Activated naive CD8-positive, alpha-beta T cell treated with anti-CD3 and anti-CD28 coated beads, Interleukin-2, amount 50 U/mL, for 16 hours (primary cell): ENCODE measurements at regions not wholly inside any gene's neighbourhood (a gene's known extent, or its start where the extent isn't known, plus 50 kb on each side); places are given as distances from the start of the nearest gene placed in this dataset.

Experiments
- DNase-seq: peaks from one replicate; pipeline ENCODE4 v3.0.0-alpha.2; 2020; ENCODE audit warnings: low read depth, low spot score

DNA sequence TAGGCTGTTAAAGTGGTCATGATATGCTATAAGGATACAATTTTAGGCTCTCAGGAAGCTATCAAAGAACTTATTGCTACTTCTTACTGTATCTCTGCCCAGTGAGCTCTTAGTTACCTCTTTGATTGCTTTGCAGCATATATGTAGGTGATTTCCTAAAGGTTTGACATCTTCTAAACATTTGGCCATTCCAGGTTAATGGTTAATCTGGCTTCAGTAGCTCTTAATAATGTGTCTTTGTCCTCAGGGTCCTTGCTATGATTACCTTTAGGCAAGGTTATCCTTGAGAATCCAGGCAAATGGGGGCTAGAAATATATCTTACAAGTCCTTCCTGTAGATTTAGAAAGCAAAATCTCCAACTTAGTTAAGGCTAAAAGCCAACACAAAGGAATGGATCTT lies 575.4 kb downstream of the TFAP2B start:
- no peak for DNase-seq

GRCh38 chr6:51396583-51396982 lies 577.9 kb downstream of the TFAP2B start:
- no peak for DNase-seq

- DNase-seq = no peak
Observed at GRCh38 chr6:51398064-51398705, 579.5 kb downstream of the TFAP2B start.

DNA sequence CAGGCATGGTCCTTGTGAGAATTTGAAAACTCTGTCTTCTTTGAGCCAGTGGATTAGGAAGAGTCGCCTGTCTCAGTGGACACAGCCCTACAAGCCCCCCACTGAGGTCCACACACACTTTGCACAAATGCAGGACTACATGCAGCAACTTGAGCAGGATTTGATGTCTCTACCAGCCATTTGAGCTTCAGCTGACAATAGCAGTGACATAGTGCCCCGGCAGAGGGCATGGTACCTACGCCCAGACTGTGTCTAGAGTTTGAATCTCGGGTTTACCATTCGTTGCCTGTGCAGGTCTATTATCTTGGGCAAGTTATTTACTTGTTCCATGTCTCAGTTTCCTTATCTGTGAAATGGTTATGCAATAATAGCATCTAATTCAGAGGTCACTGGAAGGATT lies 580.1 kb downstream of the TFAP2B start:
- no peak for DNase-seq

DNA sequence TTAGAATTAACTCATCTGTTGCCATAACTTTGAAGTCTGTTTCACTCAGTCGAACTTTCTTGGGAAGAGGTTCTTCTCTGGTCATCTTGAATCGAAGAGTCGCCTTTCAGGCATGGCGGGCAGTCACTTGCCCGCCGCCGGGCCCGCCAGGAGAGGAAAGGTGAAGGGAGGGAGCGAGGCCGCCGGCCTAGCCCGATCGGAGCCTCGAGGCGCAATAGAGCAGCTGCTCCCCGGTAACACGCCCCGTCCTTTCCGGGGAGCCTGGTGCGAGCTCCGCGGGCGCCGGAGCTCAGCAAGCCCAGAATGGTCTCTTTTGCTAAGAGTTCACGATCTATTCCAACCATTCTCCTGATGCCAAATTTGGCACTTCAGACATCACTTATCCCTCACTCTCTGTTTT lies 591.8 kb downstream of the TFAP2B start:
- DNase-seq = no peak

GRCh38 chr6:51411496-51412125 lies 592.9 kb downstream of the TFAP2B start:
- no peak for DNase-seq

- no peak for DNase-seq
Observed at GRCh38 chr6:51414361-51414760, 595.7 kb downstream of the TFAP2B start.

DNA sequence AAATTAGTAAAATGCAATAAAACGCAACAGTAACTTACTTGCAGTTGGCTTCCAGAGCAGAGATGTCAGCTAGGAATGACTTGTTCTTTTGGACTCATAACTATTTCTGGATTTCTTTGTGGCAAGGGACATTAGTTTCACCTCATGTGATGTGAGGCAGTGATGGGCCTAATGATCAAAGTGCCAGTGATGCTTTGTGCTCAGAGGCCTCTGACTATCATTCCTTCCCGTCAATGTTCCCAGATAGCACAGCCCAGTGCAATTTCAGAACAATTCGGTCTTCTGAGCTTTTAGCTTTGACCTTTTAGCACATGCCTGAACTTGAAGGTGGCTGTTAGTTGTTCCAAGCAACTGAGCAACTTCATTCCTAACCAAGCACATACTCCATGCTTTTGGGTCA lies 596.8 kb downstream of the TFAP2B start:
- DNase-seq = no peak

- DNase-seq = no peak
Observed at GRCh38 chr6:51429017-51429712, 610.5 kb downstream of the TFAP2B start.

- DNase-seq = no peak
Observed at GRCh38 chr6:51430589-51430988, 611.9 kb downstream of the TFAP2B start.

DNA sequence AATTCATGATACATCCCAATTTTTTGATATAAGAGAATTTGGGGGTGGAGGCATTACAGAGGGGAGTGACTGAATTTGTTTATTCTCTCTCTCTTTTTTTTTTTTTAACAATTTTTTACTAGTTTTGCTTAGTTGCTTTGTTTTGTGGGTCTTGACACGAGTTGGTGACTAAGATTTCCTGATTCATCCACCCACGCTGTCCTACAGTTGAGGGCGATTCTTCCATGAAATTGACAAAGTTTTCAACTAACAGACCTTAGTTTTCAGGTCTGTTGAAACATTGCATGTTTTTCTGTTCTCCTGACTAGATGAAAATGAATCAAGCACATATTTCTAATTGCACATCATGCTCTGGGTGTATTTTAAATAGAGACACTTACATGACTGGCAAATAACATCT lies 613.8 kb downstream of the TFAP2B start:
- DNase-seq = no peak

GRCh38 chr6:51450248-51450957 lies 631.7 kb downstream of the TFAP2B start:
- DNase-seq = no peak

DNA sequence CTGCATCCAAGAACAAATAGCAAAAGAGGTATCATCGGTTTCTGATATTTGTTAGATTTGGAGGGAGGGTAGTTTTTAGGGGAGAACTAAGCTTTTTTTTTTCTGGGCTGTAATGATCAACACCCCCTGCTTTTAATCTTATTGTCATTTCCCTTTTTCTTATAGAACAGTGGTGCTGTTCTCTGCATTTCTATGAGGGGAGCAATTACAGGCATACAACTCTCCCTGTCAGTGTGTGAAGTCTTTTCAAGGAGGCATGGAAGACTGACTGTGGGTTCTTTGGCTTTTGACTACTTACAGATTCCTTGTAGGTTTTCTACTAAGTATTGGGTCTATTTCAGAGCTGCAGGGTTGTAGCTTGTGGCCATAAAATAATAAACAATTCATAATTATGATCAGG lies 632.3 kb downstream of the TFAP2B start:
- no peak for DNase-seq

DNA sequence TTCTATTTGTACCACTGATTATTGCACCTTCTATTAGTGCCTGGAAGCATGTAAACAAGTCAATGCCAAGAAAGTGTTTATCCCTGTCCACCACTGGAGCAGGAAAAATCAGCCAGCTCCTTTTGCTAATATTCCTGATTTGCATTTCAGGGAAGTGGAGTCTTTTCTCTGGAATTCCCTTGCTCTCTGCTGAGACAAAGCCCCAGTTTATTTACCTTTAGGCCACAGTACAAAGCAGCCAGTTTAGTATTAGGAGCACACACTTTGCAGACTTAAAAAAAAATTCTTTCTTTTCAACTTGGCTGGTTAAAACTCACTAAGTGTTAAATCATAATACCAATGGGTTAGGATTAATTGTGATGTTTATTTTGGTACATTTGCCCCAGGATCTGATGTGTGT lies 631.1 kb downstream of the PKHD1 start:
- no peak for DNase-seq

- no peak for DNase-seq
Observed at GRCh38 chr6:51459958-51460357, 627.5 kb downstream of the PKHD1 start.

DNA sequence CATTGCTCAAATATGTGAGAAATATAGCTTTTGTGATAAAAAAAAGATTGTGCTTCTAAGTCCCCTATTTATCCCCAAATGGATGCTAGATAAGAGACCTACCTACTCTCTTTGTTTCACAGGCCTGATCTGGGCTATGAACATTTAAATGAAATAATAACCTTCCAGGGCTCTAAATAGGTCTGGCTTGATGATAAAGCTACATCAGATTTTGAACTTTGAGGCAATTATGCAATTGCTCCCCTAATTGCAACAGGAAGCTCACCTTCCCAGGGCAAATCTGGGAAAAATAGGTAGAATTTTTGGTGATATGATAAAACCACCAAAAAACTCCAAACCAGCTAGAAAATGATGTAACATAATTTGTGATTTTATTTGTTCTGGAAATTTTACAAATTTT lies 624.5 kb downstream of the PKHD1 start:
- no peak for DNase-seq

DNA sequence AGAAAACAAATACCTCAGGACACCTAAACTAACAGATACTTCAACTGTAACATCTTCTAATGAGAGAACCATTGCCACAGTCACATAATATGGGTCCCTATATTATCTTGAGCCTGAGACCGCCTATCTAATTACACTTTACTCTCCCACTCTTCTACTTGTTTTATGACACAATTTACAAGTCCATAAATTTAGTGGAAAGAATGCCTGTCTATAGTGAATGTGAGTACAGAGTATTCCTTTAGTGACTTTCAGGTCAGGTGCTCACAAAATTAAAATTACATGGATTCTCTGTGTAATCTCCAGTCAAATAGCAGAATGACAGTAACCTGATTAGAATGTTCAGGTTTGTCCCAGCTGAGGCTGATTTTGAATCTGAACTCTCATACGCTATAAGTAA lies 624.1 kb downstream of the PKHD1 start:
- no peak for DNase-seq

GRCh38 chr6:51464956-51465355 lies 622.5 kb downstream of the PKHD1 start:
- no peak for DNase-seq

DNA sequence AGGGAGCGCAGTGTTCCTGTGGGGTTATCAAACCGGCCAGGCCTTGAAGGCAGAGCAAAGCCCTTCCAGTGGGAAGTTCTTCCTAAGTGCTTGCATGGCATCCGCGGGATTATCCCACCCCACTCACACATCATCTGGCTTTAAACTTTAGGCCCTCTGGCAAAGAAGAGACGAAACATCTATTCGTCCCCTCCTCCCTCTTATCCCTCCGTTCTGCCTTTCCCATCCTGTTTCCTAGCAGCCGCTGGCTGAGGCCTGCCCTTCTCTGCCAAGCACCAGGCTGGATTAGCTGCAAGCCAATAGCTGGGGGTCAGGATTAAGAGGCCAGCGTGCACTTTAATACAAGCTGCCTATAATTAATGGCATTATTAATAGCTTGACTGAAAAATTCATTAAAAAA lies 621.0 kb downstream of the PKHD1 start:
- DNase-seq = no peak

DNA sequence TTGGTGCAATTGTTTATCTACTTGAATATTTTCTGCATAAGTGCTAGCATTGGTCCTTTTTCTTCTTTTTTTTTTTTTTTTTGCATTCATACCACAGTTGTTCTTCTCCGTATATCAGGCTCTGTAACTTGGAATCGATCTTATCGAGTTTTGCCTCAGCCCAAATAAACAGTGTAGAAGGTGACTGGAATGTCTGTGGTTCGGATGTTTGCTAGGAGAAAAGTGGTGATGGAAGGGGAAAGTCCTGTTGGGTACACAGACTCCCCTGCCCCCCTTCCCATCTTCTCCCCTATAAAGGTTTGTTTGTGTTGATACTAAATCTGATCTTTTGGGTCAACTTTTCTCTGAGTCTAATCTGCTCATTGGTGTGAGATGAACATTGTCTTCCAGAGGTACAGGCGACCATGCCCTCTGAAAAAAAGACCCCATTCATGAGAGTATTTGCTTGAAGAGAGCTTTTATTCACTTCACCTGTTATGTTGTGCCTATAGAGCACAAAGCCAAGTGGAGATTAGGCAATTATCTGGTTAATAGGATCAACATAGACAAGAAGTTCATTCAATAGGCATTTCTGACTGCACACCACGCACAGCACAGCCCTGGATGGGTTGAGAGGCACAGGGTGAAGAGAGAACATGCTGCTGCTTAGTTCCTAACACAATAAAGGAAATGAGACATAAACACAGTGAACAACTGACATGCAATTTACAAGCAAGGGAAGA lies 620.0 kb downstream of the PKHD1 start:
- no peak for DNase-seq

DNA sequence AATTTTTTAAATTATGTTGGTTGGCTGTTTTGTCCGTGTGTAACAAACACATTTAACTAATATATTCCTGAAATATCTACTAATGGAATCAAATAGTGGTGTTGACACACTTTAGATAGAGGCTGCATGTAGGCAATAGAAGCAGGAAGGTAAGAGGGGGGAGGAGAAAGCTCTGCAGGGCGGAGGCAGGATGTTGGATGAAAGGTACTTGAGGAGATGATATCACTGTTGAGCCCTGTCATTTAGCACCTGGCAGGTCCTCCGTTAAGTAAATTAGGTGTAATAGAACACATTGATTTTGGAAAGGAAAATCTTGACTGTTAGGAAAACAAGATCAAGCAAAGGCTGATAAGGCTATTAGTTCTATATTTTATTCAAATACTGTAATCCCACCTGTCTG lies 618.7 kb downstream of the PKHD1 start:
- DNase-seq = no peak
